Activated CD4-positive, alpha-beta T cell treated with anti-CD3 and anti-CD28 coated beads, Interleukin-2, amount 10 ng/mL, durations not matched to agents 24 days and 14 days (primary cell): ENCODE measurements at regions not wholly inside any gene's neighbourhood (a gene's known extent, or its start where the extent isn't known, plus 50 kb on each side); places are given as distances from the start of the nearest gene placed in this dataset.
"Not testable (repeated sequence)": the region's sequence is repeated elsewhere in the genome, so short reads cannot be mapped to it uniquely, and the experiment has no call there.

Source experiments
- DNase-seq: peaks from one replicate; pipeline ENCODE4 v3.0.0; 2022
- H3K27ac Mint-ChIP-seq: one replicate; pipeline ENCODE4 v1.8.0; 2022; ENCODE audit warnings: mild to moderate bottlenecking, mixed read lengths
- H3K27me3 Mint-ChIP-seq: one replicate; pipeline ENCODE4 v1.8.0; 2022; ENCODE audit warnings: mixed read lengths
- H3K36me3 Mint-ChIP-seq: one replicate; pipeline ENCODE4 v1.8.0; 2022; ENCODE audit warnings: low read depth, mild to moderate bottlenecking, mixed read lengths
- H3K4me1 Mint-ChIP-seq: one replicate; pipeline ENCODE4 v1.8.0; 2021; ENCODE audit warnings: mixed read lengths
- H3K4me3 Mint-ChIP-seq: one replicate; pipeline ENCODE4 v1.8.0; 2022; ENCODE audit warnings: mild to moderate bottlenecking, moderate library complexity, mixed read lengths
- H3K9me3 Mint-ChIP-seq: one replicate; pipeline ENCODE4 v1.8.0; 2021; ENCODE audit warnings: mixed read lengths
- intact Hi-C: fragments of 100-400 bp; cut with micrococcal nuclease; formaldehyde crosslinking; loops from one replicate; pipeline ENCODE4 v1.15.1; 2023

DNA sequence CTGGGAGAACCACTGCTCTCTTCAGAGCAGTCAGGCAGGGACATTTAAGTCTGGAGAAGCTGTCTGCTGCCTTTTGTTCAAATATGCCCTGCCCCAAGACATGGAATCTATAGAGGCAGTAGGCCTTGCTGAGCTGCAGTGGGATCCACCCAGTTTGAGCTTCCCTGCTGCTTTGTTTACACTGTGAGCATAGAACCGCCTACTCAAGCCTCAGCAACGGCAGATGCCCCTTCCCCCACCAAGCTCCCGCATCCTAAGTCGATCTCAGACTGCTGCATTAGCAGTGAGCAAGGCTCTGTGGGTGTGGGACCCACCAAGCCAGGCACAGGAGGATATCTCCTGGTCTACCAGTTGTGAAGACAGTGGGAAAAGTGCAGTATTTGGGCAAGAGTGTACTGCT lies 54.6 kb upstream of the POGK start:
- DNase-seq: not testable (repeated sequence)

GRCh38 chr1:166785987-166786386 lies 53.3 kb upstream of the POGK start:
- Mint-ChIP-seq H3K4me3 (no peak overlapping the region), H3K9me3 (peaks cover 4% of the 10 kb centered on the region), H3K4me1 (no peaks in the 10 kb centered on the region), H3K27me3 (peaks cover 14% of the 10 kb centered on the region), H3K27ac (no peak overlapping the region), H3K36me3 (no peaks in the 10 kb centered on the region)
- intact Hi-C loops: no loop called here
- DNase-seq: no peak

More for the DNA sequence above, 54.6 kb upstream of the POGK start:
- H3K9me3 Mint-ChIP-seq, H3K4me1 Mint-ChIP-seq, H3K36me3 Mint-ChIP-seq, H3K4me3 Mint-ChIP-seq, H3K27ac Mint-ChIP-seq, intact Hi-C loops: not testable (repeated sequence)
- H3K27me3 Mint-ChIP-seq: peaks cover 10% of the 10 kb centered on the region

DNA sequence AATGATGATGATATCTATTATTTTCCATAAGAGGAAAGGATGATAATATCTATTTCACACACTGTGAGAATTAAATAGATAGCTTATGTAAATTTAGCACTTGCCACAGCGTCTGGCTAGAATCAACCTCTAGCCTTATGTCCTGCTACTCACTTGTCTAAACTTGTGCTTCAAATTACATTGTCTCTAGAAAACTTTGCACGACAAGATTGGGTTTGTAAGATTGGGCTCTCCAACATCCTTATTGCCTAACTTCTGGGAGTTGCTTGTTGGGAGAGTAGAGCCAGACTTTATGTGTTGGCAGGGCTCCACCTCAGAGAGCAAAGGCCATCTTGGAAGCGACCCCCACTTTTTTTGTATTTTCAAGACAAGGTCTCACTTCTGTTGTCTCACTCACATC lies 50.0 kb upstream of the POGK start:
- Mint-ChIP-seq H3K4me1 (no peaks in the 10 kb centered on the region), H3K4me3 (no peak overlapping the region), H3K9me3 (peaks cover 4% of the 10 kb centered on the region)

More for the DNA sequence above, 50.0 kb upstream of the POGK start:
- no peak for DNase-seq
- Mint-ChIP-seq H3K36me3 (no peaks in the 10 kb centered on the region), H3K27me3 (peaks cover 13% of the 10 kb centered on the region), H3K27ac (no peak overlapping the region)
- intact Hi-C loops: no loop called here
